GM21390 (cell line): ENCODE measurements at regions not wholly inside any gene's neighbourhood (a gene's known extent, or its start where the extent isn't known, plus 50 kb on each side); places are given as distances from the start of the nearest gene placed in this dataset.
"Not testable (repeated sequence)": the region's sequence is repeated elsewhere in the genome, so short reads cannot be mapped to it uniquely, and the experiment has no call there.

ENCODE experiments used
- ATAC-seq: cut with Tn5 transposase; IDR thresholded peaks from one replicate; pipeline ENCODE4 v1.9.1; 2021; ENCODE audit not compliant: unreplicated experiment

GRCh38 chr15:95125803-95126202, 894.4 kb downstream of the MCTP2 start:
- ATAC-seq = no peak

DNA sequence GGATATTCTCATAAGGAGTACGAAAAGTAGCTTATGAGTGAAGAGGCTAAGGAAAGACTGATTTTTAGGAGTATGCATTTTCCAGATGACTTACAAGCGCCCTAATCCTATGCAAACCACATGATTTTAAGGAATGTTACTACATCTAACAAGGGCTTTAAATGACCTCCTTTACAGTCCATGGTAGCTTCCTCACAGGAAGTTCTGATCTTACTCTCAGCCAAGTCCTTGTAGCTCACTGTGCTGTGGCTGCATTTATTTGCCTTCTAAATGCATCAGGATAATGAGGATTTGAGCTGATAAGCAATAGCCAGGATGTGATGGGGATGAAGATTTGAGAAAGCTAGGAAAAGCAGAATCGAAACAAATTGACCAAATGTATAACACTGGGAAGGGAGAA, 896.0 kb downstream of the MCTP2 start:
- no peak for ATAC-seq

DNA sequence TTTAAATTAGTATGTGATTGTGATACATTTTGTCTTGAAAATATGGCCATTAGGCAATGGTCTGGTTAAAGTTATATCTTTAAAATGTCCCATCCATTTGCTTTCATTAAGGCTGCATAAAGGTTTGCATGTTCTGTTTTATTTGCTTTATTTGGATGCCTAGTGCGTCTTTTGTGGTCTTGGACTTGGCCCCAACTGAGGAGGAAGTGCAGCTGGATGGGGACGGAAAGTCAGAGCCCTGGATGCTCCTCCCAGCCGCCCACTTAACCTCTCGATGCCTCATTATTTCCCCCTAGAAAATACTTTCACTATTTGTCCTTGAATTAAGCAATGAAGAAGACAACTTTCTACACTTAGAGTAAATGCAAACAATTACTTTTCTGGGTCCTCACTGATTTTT, 898.2 kb downstream of the MCTP2 start:
- no peak for ATAC-seq

DNA sequence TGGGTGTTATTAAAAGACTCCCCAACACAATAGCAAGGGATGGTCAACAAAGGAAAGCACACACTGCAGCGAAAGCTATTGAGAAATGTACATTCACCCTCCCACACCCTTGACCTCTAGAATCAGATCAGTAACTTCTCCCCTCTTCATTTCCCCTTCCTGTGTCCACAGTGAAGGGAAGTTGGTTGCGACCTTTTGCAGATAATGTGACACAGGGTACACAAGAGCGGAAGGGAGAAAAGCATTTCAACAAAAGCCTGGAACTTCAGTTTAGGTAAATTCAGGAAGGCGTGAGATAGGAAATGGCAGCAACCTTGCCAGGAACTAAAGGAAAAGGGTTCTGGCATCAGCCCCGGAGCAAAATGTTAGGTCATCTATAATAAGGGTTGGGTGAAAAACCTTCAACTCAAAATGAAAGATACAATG, 899.8 kb downstream of the MCTP2 start:
- no peak for ATAC-seq

GRCh38 chr15:95132774-95133173, 901.4 kb downstream of the MCTP2 start:
- ATAC-seq = no peak

GRCh38 chr15:95134431-95135110, 903.2 kb downstream of the MCTP2 start:
- ATAC-seq = no peak

DNA sequence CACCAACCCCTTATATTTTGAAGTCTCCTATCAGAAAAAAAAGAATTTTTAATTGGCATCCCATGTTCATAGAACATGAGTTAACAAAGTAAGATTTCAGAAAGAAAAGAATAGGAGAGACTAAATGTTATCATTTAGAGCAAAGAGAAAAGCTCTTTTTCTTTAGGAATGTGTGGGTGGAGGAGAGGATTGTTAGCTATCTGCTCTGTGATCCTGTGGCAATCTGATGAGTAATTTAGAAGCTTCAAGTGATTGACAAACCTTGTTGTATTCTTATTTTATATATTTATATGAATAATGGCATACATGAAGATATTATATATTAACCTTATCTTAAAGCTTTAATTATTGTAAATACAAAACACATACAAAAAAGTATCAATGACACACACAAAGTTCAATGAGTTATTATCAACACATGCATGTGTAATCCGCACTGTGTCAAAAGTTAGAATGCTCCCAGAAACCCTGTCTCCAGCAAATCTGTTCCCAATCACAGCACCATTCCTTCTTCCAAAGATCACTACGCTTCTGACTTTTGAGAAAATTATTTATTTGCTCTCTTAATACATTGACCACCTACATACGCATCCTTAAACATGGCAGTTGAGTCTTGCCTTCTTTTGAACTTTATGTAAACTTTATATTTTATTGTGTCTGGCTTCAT, 907.4 kb downstream of the MCTP2 start:
- no peak for ATAC-seq

- ATAC-seq = no peak
These were observed 910.1 kb downstream of the MCTP2 start for GRCh38 chr15:95141486-95141885.

- no peak for ATAC-seq
These were observed 911.2 kb downstream of the MCTP2 start for GRCh38 chr15:95142531-95142930.

GRCh38 chr15:95146481-95146880, 915.1 kb downstream of the MCTP2 start:
- ATAC-seq = no peak

- ATAC-seq = no peak
These were observed 916.8 kb downstream of the MCTP2 start for GRCh38 chr15:95148183-95148582.

- ATAC-seq = no peak
These were observed 917.7 kb downstream of the MCTP2 start for GRCh38 chr15:95149036-95149435.

DNA sequence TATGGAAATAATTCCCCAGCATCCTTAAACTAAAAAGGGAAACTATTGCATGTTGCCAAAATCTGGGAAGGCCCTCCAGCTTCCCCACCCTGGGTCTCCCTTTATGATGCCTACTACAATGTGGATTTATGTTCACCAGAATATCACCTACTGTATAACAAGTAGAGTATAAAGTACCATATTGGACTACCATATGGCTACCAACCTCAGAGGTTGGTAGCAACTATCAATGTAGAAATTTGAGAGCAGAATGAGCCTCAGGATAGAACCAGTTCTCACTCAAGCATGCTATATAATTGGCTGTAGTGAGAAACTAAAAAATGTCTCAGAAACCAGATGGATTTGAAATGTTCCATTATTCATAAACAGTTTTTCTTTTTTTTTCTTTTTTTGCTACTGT, 918.4 kb downstream of the MCTP2 start:
- no peak for ATAC-seq

DNA sequence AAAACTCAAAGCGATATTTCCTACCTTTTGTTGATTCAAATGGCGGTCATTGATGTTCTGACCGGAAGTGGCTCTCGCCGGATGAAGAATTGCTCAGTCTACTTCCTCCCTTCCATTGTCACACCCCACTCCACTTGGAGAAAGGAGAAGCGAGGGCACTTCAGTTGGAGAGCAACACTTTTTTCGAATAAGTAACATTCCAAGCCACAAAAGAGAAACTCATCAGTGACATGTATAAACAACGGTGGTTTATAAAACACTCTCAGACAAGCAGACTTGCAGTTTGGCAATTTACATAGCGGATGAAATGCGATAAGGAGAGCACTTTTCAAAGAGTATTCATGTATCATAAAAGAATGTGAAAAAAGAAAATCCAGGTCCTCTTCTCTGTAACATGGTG, 919.1 kb downstream of the MCTP2 start:
- no peak for ATAC-seq

- no peak for ATAC-seq
These were observed 921.4 kb downstream of the MCTP2 start for GRCh38 chr15:95152741-95153140.

- ATAC-seq = not testable (repeated sequence)
These were observed 921.8 kb downstream of the MCTP2 start for GRCh38 chr15:95153201-95153600.

DNA sequence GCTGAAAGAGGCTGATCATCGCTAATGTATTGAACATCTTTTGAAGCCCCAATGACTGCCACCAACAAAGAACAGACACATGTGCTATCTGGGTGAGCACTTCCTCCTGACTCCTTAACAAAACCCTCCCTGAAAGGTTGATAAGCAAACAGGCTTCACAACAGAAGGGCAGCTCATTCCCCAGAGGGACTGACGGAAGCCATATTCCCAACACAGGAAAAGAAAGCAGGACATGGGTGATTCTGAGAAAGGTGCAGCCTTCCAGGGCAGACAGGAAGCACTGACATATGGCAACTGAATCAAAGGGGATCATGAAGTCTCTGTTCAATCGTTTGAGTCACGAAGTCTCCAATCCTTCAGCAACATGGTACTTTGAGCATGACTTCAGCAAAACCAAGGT, 929.0 kb downstream of the MCTP2 start:
- ATAC-seq = no peak

GRCh38 chr15:95162069-95162468, 930.7 kb downstream of the MCTP2 start:
- no peak for ATAC-seq

GRCh38 chr15:95162531-95162930, 931.2 kb downstream of the MCTP2 start:
- ATAC-seq = no peak

- no peak for ATAC-seq
These were observed 931.7 kb downstream of the MCTP2 start for GRCh38 chr15:95162967-95163531.

DNA sequence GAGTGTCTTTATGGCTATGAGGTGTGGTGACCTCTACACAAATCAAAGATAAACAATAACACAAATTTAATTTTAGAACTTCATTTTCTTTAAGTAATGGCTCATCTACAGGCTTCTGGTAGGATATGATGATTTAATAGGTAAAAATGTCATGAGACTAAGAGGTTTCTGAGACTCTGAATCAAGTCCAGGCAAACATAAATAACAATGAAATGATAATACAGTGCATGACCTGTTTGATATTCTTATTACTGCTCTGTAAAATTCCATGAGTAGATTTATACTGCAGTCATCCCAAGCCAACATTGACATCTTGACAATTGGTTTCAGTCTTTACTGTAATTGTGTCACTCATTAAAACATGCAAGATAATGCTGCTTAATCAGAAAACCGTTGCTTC, 936.8 kb downstream of the MCTP2 start:
- no peak for ATAC-seq

DNA sequence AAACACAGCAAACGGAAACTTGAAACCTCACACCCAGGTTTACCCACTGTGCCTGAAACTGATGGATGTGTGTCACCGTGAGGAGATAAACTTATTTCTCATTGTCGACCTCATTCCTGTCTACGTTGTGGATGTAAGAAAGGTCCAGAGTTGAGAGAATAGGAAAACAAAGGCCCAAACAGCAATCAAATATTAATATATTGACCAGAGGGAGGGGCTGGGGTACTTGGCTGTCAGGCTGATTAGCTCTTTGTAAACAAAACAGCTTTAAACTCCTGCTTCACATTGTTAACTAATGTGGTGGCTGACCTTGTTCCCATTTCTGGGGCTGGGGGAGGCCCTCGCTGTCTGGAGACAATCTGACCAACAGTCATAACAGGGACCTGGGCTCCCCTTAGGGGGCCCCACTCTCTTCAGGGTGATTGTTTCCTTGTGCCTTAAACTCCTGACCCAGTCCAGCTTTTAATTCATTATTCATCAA, 937.6 kb downstream of the MCTP2 start:
- no peak for ATAC-seq
